Gastroesophageal sphincter (tissue), 3 donors: ENCODE measurements at regions not wholly inside any gene's neighbourhood (a gene's known extent, or its start where the extent isn't known, plus 50 kb on each side); places are given as distances from the start of the nearest gene placed in this dataset.

Experiments used
- CTCF ChIP-seq, 4 experiments: fragments of 200-600 bp in 2 of 4; fragments of 450-650 bp in 2 of 4; sonication (generic) in 1 of 4; IDR thresholded peaks; one replicate each; pipeline ENCODE4 v1.5.1; 2017 to 2019; ENCODE audit warnings: antibody characterized with exemption in 4 of 4, mild to moderate bottlenecking in 2 of 4, moderate library complexity in 2 of 4
- POLR2AphosphoS5 ChIP-seq: sonication (generic); formaldehyde crosslinking; IDR thresholded peaks from one replicate; pipeline ENCODE4 v1.6.1; 2017; ENCODE audit warnings: antibody characterized with exemption

DNA sequence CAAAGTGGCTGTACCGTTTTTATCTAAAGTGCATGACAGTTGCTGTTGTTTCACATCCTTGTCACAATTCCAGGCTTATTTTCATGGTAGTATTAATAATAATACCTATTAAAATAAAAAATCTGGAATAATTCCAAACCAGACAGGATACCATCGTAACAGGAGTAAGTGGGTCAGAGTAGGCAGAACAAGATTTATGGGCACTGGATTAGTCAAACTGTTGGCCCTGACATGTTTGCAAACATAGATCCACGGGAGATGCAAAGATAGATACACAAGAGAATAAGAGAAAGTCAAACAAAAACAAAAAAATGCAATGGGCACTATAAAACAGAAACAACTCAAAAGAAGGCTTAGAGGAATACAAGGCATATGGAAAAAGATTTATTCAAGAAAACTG, 449.5 kb upstream of the HS3ST1 start:
- TF ChIP-seq CTCF (IDR thresholded peaks at IDR 0.05) (no peak), POLR2AphosphoS5 (no peak)
